ENCODE measurements at regions not wholly inside any gene's neighbourhood (a gene's known extent, or its start where the extent isn't known, plus 50 kb on each side); places are given as distances from the start of the nearest gene placed in this dataset.

GRCh38 chr1:104989012-104989411 lies 1239.3 kb downstream of the AMY1C start:
- FAIRE-seq (no peak), DNase-seq (ENCODE audit: low read depth, low spot score) (no peak)
- dilution Hi-C loops (cut with MboI; ENCODE audit: extremely low pct_ligation_motif_present, low sequenced_read_pairs) (no loop called here), intact Hi-C loops (cut with micrococcal nuclease) (no loop called here)
- Histone ChIP-seq H3K4me1 (ENCODE audit: control insufficient read depth, extremely low read depth, insufficient read depth, low read length) (no peaks in the 10 kb centered on the region), H3K79me2 (ENCODE audit: control insufficient read depth, insufficient read depth, low read length) (no peaks in the 10 kb centered on the region), H3K27ac (ENCODE audit: insufficient read depth, low read depth, low read length) (no peak overlapping the region), H2AFZ (ENCODE audit: low read depth, low read length) (no peak overlapping the region), H4K20me1 (replicated peaks; ENCODE audit: control insufficient read depth, extremely low read depth, insufficient read depth, low read length) (no peaks in the 10 kb centered on the region), H3K9ac (replicated peaks; ENCODE audit: extremely low read depth, insufficient read depth, low read length) (no peak overlapping the region), H3K36me3 (ENCODE audit: control insufficient read depth in 2 of 2, extremely low read depth in 1 of 2, insufficient read depth in 2 of 2, low read length in 2 of 2) (no peaks in the 10 kb centered on the region), H3K4me3 (replicated peaks in 1 of 3; ENCODE audit: insufficient read depth in 1 of 3, low read depth in 1 of 3, low read length in 3 of 3) (no peak overlapping the region), H3K27me3 (ENCODE audit: control insufficient read depth in 2 of 2, insufficient read depth in 2 of 2, low read length in 2 of 2) (no peaks in the 10 kb centered on the region), H3K9me3 (replicated peaks; ENCODE audit: control insufficient read depth, insufficient read depth, low read length) (no peaks in the 10 kb centered on the region), H3K9me1 (replicated peaks; ENCODE audit: control insufficient read depth, extremely low read depth, insufficient read depth, low read length) (no peaks in the 10 kb centered on the region), H3K4me2 (ENCODE audit: insufficient read depth, low read length) (no peak overlapping the region)
- ChIA-PET POLR2A (no interaction called here), CTCF (no interaction called here)
- no TSS peak for BruUV-seq (replicated peaks)
- TF ChIP-seq POLR2AphosphoS5 (IDR thresholded peaks at IDR 0.05; ENCODE audit: insufficient read depth, low read depth, low read length) (no peak), EZH2 (IDR thresholded peaks at IDR 0.05; ENCODE audit: borderline replicate concordance, low read depth, low read length, severe bottlenecking) (no peak), JUN (IDR thresholded peaks at IDR 0.05; ENCODE audit: borderline replicate concordance, insufficient read depth, insufficient read length, low read depth) (no peak), POLR2A (IDR thresholded peaks at IDR 0.05; ENCODE audit: low read depth, low read length) (no peak), GATA2 (IDR thresholded peaks at IDR 0.05; ENCODE audit: insufficient read depth, insufficient read length, low read depth, low read length) (no peak), MAX (IDR thresholded peaks at IDR 0.05; ENCODE audit: insufficient read depth, insufficient read length) (no peak), MYC (IDR thresholded peaks at IDR 0.05; ENCODE audit: low read depth, low read length) (no peak), CTCF (IDR thresholded peaks at IDR 0.05; ENCODE audit: extremely low read depth in 1 of 2, insufficient read depth in 1 of 2, low read depth in 1 of 2, low read length in 2 of 2) (no peak), FOS (IDR thresholded peaks at IDR 0.05; ENCODE audit: borderline replicate concordance, insufficient read depth, low read length) (no peak)

Data from endothelial cell of umbilical vein (primary cell).